Endothelial cell of umbilical vein (primary cell): ENCODE measurements at regions not wholly inside any gene's neighbourhood (a gene's known extent, or its start where the extent isn't known, plus 50 kb on each side); places are given as distances from the start of the nearest gene placed in this dataset.

Experiments
- EZH2 ChIP-seq: IDR thresholded peaks from 2 replicates; pipeline ENCODE4 v1.6.1; 2012; ENCODE audit warnings: borderline replicate concordance, low read depth, mild to moderate bottlenecking, moderate library complexity, low read length, inconsistent platforms; ENCODE audit not compliant: severe bottlenecking
- FOS ChIP-seq: IDR thresholded peaks from 2 replicates; pipeline ENCODE4 v1.6.1; 2011; ENCODE audit warnings: mild to moderate bottlenecking, low read length, moderate library complexity, borderline replicate concordance; ENCODE audit not compliant: insufficient read depth
- GATA2 ChIP-seq: IDR thresholded peaks from 2 replicates; pipeline ENCODE4 v1.7.0; 2011; ENCODE audit warnings: low read depth, mild to moderate bottlenecking, moderate library complexity, mixed read lengths, low read length; ENCODE audit not compliant: insufficient read length, insufficient read depth
- MYC ChIP-seq: IDR thresholded peaks from one replicate; pipeline ENCODE4 v1.6.1; 2011; ENCODE audit warnings: mild to moderate bottlenecking, low read depth, low read length
- POLR2A ChIP-seq: IDR thresholded peaks from 2 replicates; pipeline ENCODE4 v1.6.1; 2012; ENCODE audit warnings: low read depth, mild to moderate bottlenecking, control low read depth, low read length
- POLR2AphosphoS5 ChIP-seq: IDR thresholded peaks from 2 replicates; pipeline ENCODE4 v1.6.1; 2012; ENCODE audit warnings: low read depth, mild to moderate bottlenecking, control low read depth, low read length, moderate library complexity; ENCODE audit not compliant: insufficient read depth
- TF ChIP-seq, protein P1 (sequence below), 2 donors: IDR thresholded peaks; 1 replicate in 1 of 2; 2 replicates in 1 of 2; pipeline ENCODE4 v1.5.1; 2011; ENCODE audit warnings: low read length in 2 of 2, mild to moderate bottlenecking in 2 of 2, moderate library complexity in 2 of 2, control low read depth in 1 of 2, inconsistent platforms in 1 of 2, low read depth in 1 of 2; ENCODE audit not compliant: insufficient read depth in 1 of 2; ENCODE audit errors: extremely low read depth in 1 of 2
- TF ChIP-seq, protein P2 (sequence below): IDR thresholded peaks from 2 replicates; pipeline ENCODE4 v1.6.1; 2011; ENCODE audit not compliant: insufficient read depth, insufficient read length

DNA sequence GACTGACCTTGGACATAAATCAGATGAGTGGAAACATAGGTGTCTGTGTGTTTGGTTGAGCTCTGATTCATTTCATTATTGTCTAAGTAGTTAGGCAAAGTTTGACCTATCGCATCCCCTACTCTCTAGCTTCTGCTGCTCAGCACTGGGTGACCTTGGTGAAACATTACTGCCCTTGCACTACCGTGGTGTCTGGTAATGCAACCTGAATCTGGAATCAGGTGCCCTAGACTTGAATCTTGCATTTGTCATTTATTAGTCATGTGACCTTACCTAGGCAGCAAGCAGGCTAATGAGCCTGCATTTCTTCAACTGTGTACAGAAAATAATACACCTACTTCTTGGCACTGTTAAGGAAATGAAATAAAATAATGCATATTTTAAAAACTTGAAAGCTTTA, 242.3 kb upstream of the BLID start:
- TF ChIP-seq, protein P1, sequence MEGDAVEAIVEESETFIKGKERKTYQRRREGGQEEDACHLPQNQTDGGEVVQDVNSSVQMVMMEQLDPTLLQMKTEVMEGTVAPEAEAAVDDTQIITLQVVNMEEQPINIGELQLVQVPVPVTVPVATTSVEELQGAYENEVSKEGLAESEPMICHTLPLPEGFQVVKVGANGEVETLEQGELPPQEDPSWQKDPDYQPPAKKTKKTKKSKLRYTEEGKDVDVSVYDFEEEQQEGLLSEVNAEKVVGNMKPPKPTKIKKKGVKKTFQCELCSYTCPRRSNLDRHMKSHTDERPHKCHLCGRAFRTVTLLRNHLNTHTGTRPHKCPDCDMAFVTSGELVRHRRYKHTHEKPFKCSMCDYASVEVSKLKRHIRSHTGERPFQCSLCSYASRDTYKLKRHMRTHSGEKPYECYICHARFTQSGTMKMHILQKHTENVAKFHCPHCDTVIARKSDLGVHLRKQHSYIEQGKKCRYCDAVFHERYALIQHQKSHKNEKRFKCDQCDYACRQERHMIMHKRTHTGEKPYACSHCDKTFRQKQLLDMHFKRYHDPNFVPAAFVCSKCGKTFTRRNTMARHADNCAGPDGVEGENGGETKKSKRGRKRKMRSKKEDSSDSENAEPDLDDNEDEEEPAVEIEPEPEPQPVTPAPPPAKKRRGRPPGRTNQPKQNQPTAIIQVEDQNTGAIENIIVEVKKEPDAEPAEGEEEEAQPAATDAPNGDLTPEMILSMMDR (IDR thresholded peaks at IDR 0.05; ENCODE audit: extremely low read depth in 1 of 2, insufficient read depth in 1 of 2, low read depth in 1 of 2, low read length in 2 of 2): no peak
- TF ChIP-seq MYC: no peak
- no peak for TF ChIP-seq POLR2A
- no peak for TF ChIP-seq EZH2
- TF ChIP-seq, protein P2, sequence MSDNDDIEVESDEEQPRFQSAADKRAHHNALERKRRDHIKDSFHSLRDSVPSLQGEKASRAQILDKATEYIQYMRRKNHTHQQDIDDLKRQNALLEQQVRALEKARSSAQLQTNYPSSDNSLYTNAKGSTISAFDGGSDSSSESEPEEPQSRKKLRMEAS: no peak
- no peak for TF ChIP-seq POLR2AphosphoS5
- no peak for TF ChIP-seq GATA2
- TF ChIP-seq FOS: no peak
